Erythroblast (primary cell): ENCODE measurements at regions not wholly inside any gene's neighbourhood (a gene's known extent, or its start where the extent isn't known, plus 50 kb on each side); places are given as distances from the start of the nearest gene placed in this dataset.

Experiments used
- GATA1 ChIP-seq: IDR thresholded peaks from 2 replicates; pipeline ENCODE4 v1.6.1; 2011; ENCODE audit warnings: low read depth, mild to moderate bottlenecking, control low read depth, low read length, moderate library complexity
- POLR2A ChIP-seq: IDR thresholded peaks from 2 replicates; pipeline ENCODE4 v1.6.1; 2011; ENCODE audit warnings: mild to moderate bottlenecking, low read length

- TF ChIP-seq POLR2A (no peak), GATA1 (no peak)
These were observed 1294.7 kb downstream of the TMEM121 start for GRCh38 chr14:106821119-106821518.
